Mesothelial cell of epicardium (in vitro differentiated cells): ENCODE measurements at regions not wholly inside any gene's neighbourhood (a gene's known extent, or its start where the extent isn't known, plus 50 kb on each side); places are given as distances from the start of the nearest gene placed in this dataset.

Experiments
- DNase-seq, 2 experiments: peaks; one replicate each; pipeline ENCODE4 v3.0.0; 2021; ENCODE audit warnings: low spot score in 2 of 2; ENCODE audit not compliant: unreplicated experiment in 2 of 2
- H3K27ac Mint-ChIP-seq: 2 replicates; pipeline ENCODE4 v1.8.0; 2021; ENCODE audit warnings: mixed read lengths
- H3K27me3 Mint-ChIP-seq: 2 replicates; pipeline ENCODE4 v1.8.0; 2021; ENCODE audit warnings: low read depth, mixed read lengths
- H3K36me3 Mint-ChIP-seq: 2 replicates; pipeline ENCODE4 v1.8.0; 2021; ENCODE audit warnings: mixed read lengths
- H3K4me1 Mint-ChIP-seq: 2 replicates; pipeline ENCODE4 v1.8.0; 2021; ENCODE audit warnings: mixed read lengths
- H3K4me3 Mint-ChIP-seq: 2 replicates; pipeline ENCODE4 v1.8.0; 2021; ENCODE audit warnings: mild to moderate bottlenecking, moderate library complexity, mixed read lengths
- H3K9me3 Mint-ChIP-seq: 2 replicates; pipeline ENCODE4 v1.8.0; 2021; ENCODE audit warnings: mixed read lengths
- CTCF ChIP-seq: fragments of 200-600 bp; sonication (generic); IDR thresholded peaks from one replicate; pipeline ENCODE4 v1.5.0; 2021; ENCODE audit warnings: antibody characterized with exemption; ENCODE audit not compliant: unreplicated experiment

GRCh38 chr18:77776104-77776503 lies 526.5 kb downstream of the GALR1 start:
- Mint-ChIP-seq H3K4me1 (no peaks in the 10 kb centered on the region), H3K27me3 (peaks cover 2% of the 10 kb centered on the region), H3K4me3 (no peak overlapping the region), H3K27ac (no peak overlapping the region), H3K9me3 (no peaks in the 10 kb centered on the region), H3K36me3 (no peaks in the 10 kb centered on the region)
- TF ChIP-seq CTCF: no peak
- DNase-seq: no peak

- Mint-ChIP-seq H3K9me3 (no peaks in the 10 kb centered on the region), H3K4me3 (no peak overlapping the region), H3K27me3 (no peaks in the 10 kb centered on the region), H3K4me1 (no peaks in the 10 kb centered on the region), H3K27ac (no peak overlapping the region), H3K36me3 (no peaks in the 10 kb centered on the region)
- no peak for DNase-seq
- TF ChIP-seq CTCF: no peak
These were observed 527.5 kb downstream of the GALR1 start for GRCh38 chr18:77777163-77777562.

- no peak overlapping the region for H3K27ac Mint-ChIP-seq
- no peaks in the 10 kb centered on the region for H3K9me3 Mint-ChIP-seq
- no peak overlapping the region for H3K4me3 Mint-ChIP-seq
These were observed 535.2 kb downstream of the GALR1 start for GRCh38 chr18:77784759-77785379.

GRCh38 chr18:77785415-77785975 lies 535.8 kb downstream of the GALR1 start:
- no peak overlapping the region for H3K27ac Mint-ChIP-seq
- H3K4me1 Mint-ChIP-seq: no peaks in the 10 kb centered on the region
- no peak for TF ChIP-seq CTCF
- H3K36me3 Mint-ChIP-seq: no peaks in the 10 kb centered on the region
- DNase-seq: no peak
- H3K4me3 Mint-ChIP-seq: no peak overlapping the region
- H3K9me3 Mint-ChIP-seq: no peaks in the 10 kb centered on the region
- H3K27me3 Mint-ChIP-seq: peaks cover 2% of the 10 kb centered on the region

More at GRCh38 chr18:77784759-77785379, 535.2 kb downstream of the GALR1 start:
- TF ChIP-seq CTCF: no peak
- Mint-ChIP-seq H3K27me3 (peaks cover 2% of the 10 kb centered on the region), H3K36me3 (no peaks in the 10 kb centered on the region), H3K4me1 (no peaks in the 10 kb centered on the region)
- DNase-seq: no peak

- no peak for DNase-seq
- Mint-ChIP-seq H3K27ac (no peak overlapping the region), H3K4me3 (no peak overlapping the region), H3K4me1 (no peaks in the 10 kb centered on the region), H3K36me3 (no peaks in the 10 kb centered on the region), H3K9me3 (peaks cover 8% of the 10 kb centered on the region), H3K27me3 (peaks cover 9% of the 10 kb centered on the region)
- no peak for TF ChIP-seq CTCF
These were observed 553.4 kb downstream of the GALR1 start for GRCh38 chr18:77803024-77803423.
